ENCODE measurements at regions not wholly inside any gene's neighbourhood (a gene's known extent, or its start where the extent isn't known, plus 50 kb on each side); places are given as distances from the start of the nearest gene placed in this dataset.
"Not testable (repeated sequence)": the region's sequence is repeated elsewhere in the genome, so short reads cannot be mapped to it uniquely, and the experiment has no call there.

GRCh38 chr13:37313372-37313771 lies 207.9 kb upstream of the CSNK1A1L start:
- H3K9me3 Mint-ChIP-seq (ENCODE audit: low read depth): peaks cover 8% of the 10 kb centered on the region
- CTCF ChIA-PET: no interaction called here
- H3K4me1 Mint-ChIP-seq: no peaks in the 10 kb centered on the region
- H3K27me3 Mint-ChIP-seq: no peaks in the 10 kb centered on the region
- H3K4me3 Mint-ChIP-seq: no peak overlapping the region
- H3K36me3 Mint-ChIP-seq: no peaks in the 10 kb centered on the region
- DNase-seq (no peak), ATAC-seq (no peak)
- no peak overlapping the region for H3K27ac Mint-ChIP-seq

- H3K27ac Mint-ChIP-seq: no peak overlapping the region
- H3K4me1 Mint-ChIP-seq: no peaks in the 10 kb centered on the region
- CTCF ChIA-PET: no interaction called here
- no peak overlapping the region for H3K4me3 Mint-ChIP-seq
- no peaks in the 10 kb centered on the region for H3K9me3 Mint-ChIP-seq (ENCODE audit: low read depth)
- ATAC-seq (no peak), DNase-seq (no peak)
- H3K36me3 Mint-ChIP-seq: no peaks in the 10 kb centered on the region
- no peaks in the 10 kb centered on the region for H3K27me3 Mint-ChIP-seq
Measured at GRCh38 chr13:37306778-37307544, 201.5 kb upstream of the CSNK1A1L start.

DNA sequence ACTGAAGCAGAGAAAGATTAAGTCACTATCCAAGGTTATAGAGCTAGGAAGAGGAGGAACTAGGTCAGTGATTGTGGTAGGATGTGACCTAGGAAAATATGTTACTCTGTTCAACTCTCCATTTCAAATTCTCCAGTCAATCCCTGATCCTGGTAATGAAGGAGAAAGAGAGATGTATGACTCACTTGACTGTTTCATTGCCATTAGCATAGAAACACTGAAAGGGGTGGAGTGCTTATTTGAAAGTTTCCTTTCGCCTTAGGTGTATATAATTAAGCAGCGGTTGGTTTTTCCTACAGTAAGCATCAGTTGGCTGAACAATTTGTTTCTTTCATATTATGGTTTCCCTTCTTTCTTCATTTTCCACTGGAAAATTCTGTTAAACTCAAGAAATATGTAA lies 198.1 kb upstream of the CSNK1A1L start:
- H3K27me3 Mint-ChIP-seq: no peaks in the 10 kb centered on the region
- no peaks in the 10 kb centered on the region for H3K4me1 Mint-ChIP-seq
- peaks cover 4% of the 10 kb centered on the region for H3K9me3 Mint-ChIP-seq (ENCODE audit: low read depth)
- H3K36me3 Mint-ChIP-seq: no peaks in the 10 kb centered on the region
- H3K4me3 Mint-ChIP-seq: no peak overlapping the region
- CTCF ChIA-PET: no interaction called here
- ATAC-seq (no peak), DNase-seq (no peak)
- H3K27ac Mint-ChIP-seq: no peak overlapping the region

GRCh38 chr13:37302686-37303085 lies 197.2 kb upstream of the CSNK1A1L start:
- Mint-ChIP-seq H3K4me3 (no peak overlapping the region), H3K4me1 (no peaks in the 10 kb centered on the region)
- ATAC-seq: no peak

GRCh38 chr13:37295573-37295972 lies 190.1 kb upstream of the CSNK1A1L start:
- no peaks in the 10 kb centered on the region for H3K4me1 Mint-ChIP-seq
- CTCF ChIA-PET: no interaction called here
- H3K27ac Mint-ChIP-seq: no peak overlapping the region
- no peaks in the 10 kb centered on the region for H3K36me3 Mint-ChIP-seq
- H3K27me3 Mint-ChIP-seq: no peaks in the 10 kb centered on the region
- no peak for ATAC-seq
- no peak overlapping the region for H3K4me3 Mint-ChIP-seq
- H3K9me3 Mint-ChIP-seq (ENCODE audit: low read depth): peaks cover 6% of the 10 kb centered on the region
- no peak for DNase-seq

More at GRCh38 chr13:37302686-37303085, 197.2 kb upstream of the CSNK1A1L start:
- CTCF ChIA-PET: no interaction called here
- Mint-ChIP-seq H3K27me3 (no peaks in the 10 kb centered on the region), H3K36me3 (no peaks in the 10 kb centered on the region), H3K27ac (no peak overlapping the region), H3K9me3 (ENCODE audit: low read depth) (peaks cover 4% of the 10 kb centered on the region)
- no peak for DNase-seq

GRCh38 chr13:37295071-37295470 lies 189.6 kb upstream of the CSNK1A1L start:
- DNase-seq (no peak), ATAC-seq (no peak)
- Mint-ChIP-seq H3K4me3 (no peak overlapping the region), H3K9me3 (ENCODE audit: low read depth) (peaks cover 6% of the 10 kb centered on the region), H3K4me1 (no peaks in the 10 kb centered on the region), H3K36me3 (no peaks in the 10 kb centered on the region), H3K27me3 (no peaks in the 10 kb centered on the region), H3K27ac (no peak overlapping the region)
- CTCF ChIA-PET: no interaction called here

- CTCF ChIA-PET: no interaction called here
- no peak overlapping the region for H3K4me3 Mint-ChIP-seq
- no peaks in the 10 kb centered on the region for H3K36me3 Mint-ChIP-seq
- DNase-seq (no peak), ATAC-seq (no peak)
- H3K27ac Mint-ChIP-seq: no peak overlapping the region
- no peaks in the 10 kb centered on the region for H3K4me1 Mint-ChIP-seq
- peaks cover 6% of the 10 kb centered on the region for H3K9me3 Mint-ChIP-seq (ENCODE audit: low read depth)
- no peaks in the 10 kb centered on the region for H3K27me3 Mint-ChIP-seq
Measured at GRCh38 chr13:37294472-37294871, 189.0 kb upstream of the CSNK1A1L start.

- CTCF ChIA-PET: no interaction called here
- Mint-ChIP-seq H3K9me3 (ENCODE audit: low read depth) (peaks cover 2% of the 10 kb centered on the region), H3K27ac (no peak overlapping the region), H3K27me3 (no peaks in the 10 kb centered on the region), H3K36me3 (no peaks in the 10 kb centered on the region), H3K4me1 (no peaks in the 10 kb centered on the region), H3K4me3 (no peak overlapping the region)
- DNase-seq (no peak), ATAC-seq (no peak)
Measured at GRCh38 chr13:37293295-37293694, 187.8 kb upstream of the CSNK1A1L start.

GRCh38 chr13:37290716-37291505 lies 185.4 kb upstream of the CSNK1A1L start:
- DNase-seq (no peak), ATAC-seq (no peak)
- H3K27me3 Mint-ChIP-seq: no peaks in the 10 kb centered on the region
- CTCF ChIA-PET: no interaction called here
- no peak overlapping the region for H3K4me3 Mint-ChIP-seq
- no peaks in the 10 kb centered on the region for H3K9me3 Mint-ChIP-seq (ENCODE audit: low read depth)
- no peak overlapping the region for H3K27ac Mint-ChIP-seq
- no peaks in the 10 kb centered on the region for H3K4me1 Mint-ChIP-seq
- H3K36me3 Mint-ChIP-seq: no peaks in the 10 kb centered on the region

DNA sequence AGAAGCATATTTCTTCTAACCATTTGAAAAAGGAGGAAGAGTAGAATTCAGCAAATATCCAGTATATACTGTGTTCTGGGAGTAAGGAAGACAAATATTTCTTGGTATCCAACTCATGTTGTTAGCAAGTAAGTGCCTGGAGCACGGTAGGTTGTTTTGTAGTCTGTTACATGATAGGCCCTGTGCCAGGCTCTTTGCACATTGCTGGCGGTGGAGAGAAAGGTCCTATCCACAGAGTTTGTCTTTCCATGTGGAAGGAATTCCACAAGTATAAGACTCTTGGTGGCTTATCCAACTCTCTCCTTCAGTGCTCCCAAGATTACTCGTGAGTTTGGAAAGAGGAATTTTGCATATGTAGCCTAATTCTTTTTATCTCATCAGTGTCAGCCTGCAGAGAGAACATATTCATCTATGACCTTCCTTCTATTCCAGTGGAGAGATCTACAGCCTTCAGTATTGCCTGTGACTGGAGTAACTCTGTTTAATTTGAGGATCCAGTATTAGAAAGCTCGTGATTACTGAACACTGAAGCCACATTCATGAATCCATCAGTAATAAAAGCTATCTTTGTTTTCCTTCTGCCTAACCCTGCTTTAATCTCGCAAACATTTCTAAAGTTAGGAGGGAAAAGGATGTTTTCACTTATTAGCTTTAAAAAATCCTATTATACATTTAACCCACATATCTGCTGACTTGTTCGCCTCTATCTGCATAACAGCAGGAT lies 183.9 kb upstream of the CSNK1A1L start:
- DNase-seq: no peak
- Mint-ChIP-seq H3K27ac (no peak overlapping the region), H3K36me3 (no peaks in the 10 kb centered on the region), H3K27me3 (no peaks in the 10 kb centered on the region), H3K9me3 (ENCODE audit: low read depth) (no peaks in the 10 kb centered on the region), H3K4me3 (no peak overlapping the region), H3K4me1 (no peaks in the 10 kb centered on the region)
- ATAC-seq: no peak
- CTCF ChIA-PET: no interaction called here

GRCh38 chr13:37288057-37288720 lies 182.7 kb upstream of the CSNK1A1L start:
- Mint-ChIP-seq H3K4me3 (no peak overlapping the region), H3K27me3 (no peaks in the 10 kb centered on the region), H3K27ac (no peak overlapping the region), H3K4me1 (no peaks in the 10 kb centered on the region), H3K9me3 (ENCODE audit: low read depth) (no peaks in the 10 kb centered on the region), H3K36me3 (no peaks in the 10 kb centered on the region)
- CTCF ChIA-PET: no interaction called here
- ATAC-seq: no peak
- no peak for DNase-seq

- CTCF ChIA-PET; H3K4me3 Mint-ChIP-seq; H3K9me3 Mint-ChIP-seq (ENCODE audit: low read depth); H3K27ac Mint-ChIP-seq; ATAC-seq; H3K27me3 Mint-ChIP-seq; H3K36me3 Mint-ChIP-seq; DNase-seq; H3K4me1 Mint-ChIP-seq: not testable (repeated sequence)
Measured at GRCh38 chr13:37280231-37280630, 174.8 kb upstream of the CSNK1A1L start.

- no peak for ATAC-seq
- peaks cover 8% of the 10 kb centered on the region for H3K9me3 Mint-ChIP-seq (ENCODE audit: low read depth)
- H3K36me3 Mint-ChIP-seq: no peaks in the 10 kb centered on the region
- no peak overlapping the region for H3K4me3 Mint-ChIP-seq
- CTCF ChIA-PET: no interaction called here
- H3K27me3 Mint-ChIP-seq: no peaks in the 10 kb centered on the region
- no peaks in the 10 kb centered on the region for H3K4me1 Mint-ChIP-seq
- DNase-seq: no peak
- no peak overlapping the region for H3K27ac Mint-ChIP-seq
Measured at GRCh38 chr13:37277435-37278144, 172.1 kb upstream of the CSNK1A1L start.

All from activated CD8-positive, alpha-beta memory T cell treated with anti-CD3 and anti-CD28 coated beads, Interleukin-2, amount 10 ng/mL, durations not matched to agents 7 days and 5 days (primary cell).